ENCODE measurements at regions not wholly inside any gene's neighbourhood (a gene's known extent, or its start where the extent isn't known, plus 50 kb on each side); places are given as distances from the start of the nearest gene placed in this dataset.

DNA sequence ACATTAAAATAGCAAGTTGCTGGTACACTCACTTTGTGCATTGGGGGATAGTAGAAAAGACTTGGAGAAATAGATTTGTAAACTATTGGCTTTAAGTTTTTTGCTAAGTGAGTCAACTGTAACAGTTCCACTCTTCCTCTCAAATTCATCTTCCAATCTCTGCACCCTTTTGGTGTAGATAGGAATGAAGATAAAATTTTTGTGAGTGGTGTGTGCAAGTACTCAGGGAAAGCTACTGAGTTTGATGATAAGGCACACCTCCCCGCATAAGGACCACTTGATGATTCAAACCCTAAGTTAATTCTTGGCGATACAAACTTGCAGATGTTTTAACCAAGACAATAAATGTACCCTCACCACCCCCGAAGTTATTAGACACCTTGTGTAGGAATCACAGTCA is 168.3 kb upstream of the SLITRK1 start:
- no peaks in the 10 kb centered on the region for H3K9me3 Mint-ChIP-seq
- no peaks in the 10 kb centered on the region for H3K27me3 Mint-ChIP-seq (ENCODE audit: low read depth)
- no peaks in the 10 kb centered on the region for H3K4me1 Mint-ChIP-seq (ENCODE audit: low read depth)
- H3K4me3 Mint-ChIP-seq, result no peak overlapping the region
- DNase-seq (ENCODE audit: low spot score), result no peak
- no peaks in the 10 kb centered on the region for H3K36me3 Mint-ChIP-seq (ENCODE audit: low read depth)
- H3K27ac Mint-ChIP-seq, result no peak overlapping the region

DNA sequence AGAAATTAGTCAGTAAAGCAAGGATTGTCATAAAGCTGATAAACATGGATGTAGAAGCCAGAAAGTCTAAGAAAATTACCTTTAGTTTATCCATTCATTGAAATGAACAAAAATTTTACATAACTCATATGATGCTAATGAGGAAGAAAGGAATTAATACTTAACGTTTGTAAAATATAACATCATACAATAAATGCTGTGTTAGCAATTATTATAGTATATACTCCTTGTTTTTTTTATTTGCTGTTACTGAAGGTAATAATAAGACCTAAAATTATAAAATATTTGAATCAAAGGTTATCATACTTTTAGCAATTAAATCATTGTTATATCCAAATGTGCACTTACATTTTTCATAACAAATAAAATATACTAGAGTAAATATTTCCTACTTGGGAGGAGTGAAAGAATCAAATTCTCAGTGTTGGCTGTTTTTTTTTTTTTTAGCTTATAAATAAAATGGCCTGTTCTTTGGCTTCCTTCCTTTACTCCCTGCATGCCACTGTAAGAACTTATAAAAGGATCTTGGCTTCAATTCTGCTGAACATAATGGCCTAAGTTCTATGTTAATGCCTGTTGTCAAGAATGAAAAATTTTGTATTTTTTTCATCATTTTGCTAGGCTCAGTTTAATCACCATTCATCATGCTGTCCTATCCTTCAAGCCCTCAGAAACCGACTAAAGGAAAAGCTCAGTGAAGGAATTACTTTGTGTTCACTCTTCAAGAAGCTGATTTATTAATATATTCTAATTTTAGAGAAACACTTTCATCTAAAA is 167.4 kb upstream of the SLITRK1 start:
- no peaks in the 10 kb centered on the region for H3K27me3 Mint-ChIP-seq (ENCODE audit: low read depth)
- DNase-seq (ENCODE audit: low spot score), result no peak
- no peaks in the 10 kb centered on the region for H3K4me1 Mint-ChIP-seq (ENCODE audit: low read depth)
- H3K36me3 Mint-ChIP-seq (ENCODE audit: low read depth), result no peaks in the 10 kb centered on the region
- no peaks in the 10 kb centered on the region for H3K9me3 Mint-ChIP-seq
- H3K4me3 Mint-ChIP-seq, result no peak overlapping the region
- H3K27ac Mint-ChIP-seq, result no peak overlapping the region

DNA sequence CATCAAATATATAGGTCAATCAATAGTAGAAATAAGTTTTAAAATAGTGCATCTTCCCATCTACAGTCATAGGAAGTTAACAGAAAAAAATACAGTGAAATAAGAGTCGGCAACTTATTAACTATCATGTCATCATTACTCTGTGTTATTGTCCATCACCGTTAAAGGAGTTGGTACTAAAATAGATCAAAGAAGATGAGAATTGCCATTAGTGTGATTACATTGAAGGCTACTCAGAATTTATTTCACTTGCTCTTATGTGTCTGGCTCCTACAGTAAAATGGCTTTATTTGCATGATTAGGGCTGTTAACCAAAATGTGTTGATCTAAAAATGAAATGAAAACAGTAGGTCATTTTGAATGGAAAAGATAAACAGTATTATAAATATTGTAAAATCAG is 162.5 kb upstream of the SLITRK1 start:
- Mint-ChIP-seq H3K4me3 (no peak overlapping the region), H3K27me3 (ENCODE audit: low read depth) (no peaks in the 10 kb centered on the region), H3K9me3 (no peaks in the 10 kb centered on the region), H3K36me3 (ENCODE audit: low read depth) (no peaks in the 10 kb centered on the region), H3K27ac (no peak overlapping the region), H3K4me1 (ENCODE audit: low read depth) (no peaks in the 10 kb centered on the region)
- no peak for DNase-seq (ENCODE audit: low spot score)

- H3K4me3 Mint-ChIP-seq, result no peak overlapping the region
- no peaks in the 10 kb centered on the region for H3K36me3 Mint-ChIP-seq (ENCODE audit: low read depth)
- peaks cover 9% of the 10 kb centered on the region for H3K9me3 Mint-ChIP-seq
- H3K27me3 Mint-ChIP-seq (ENCODE audit: low read depth), result no peaks in the 10 kb centered on the region
- DNase-seq (ENCODE audit: low spot score), result no peak
- peaks cover 2% of the 10 kb centered on the region for H3K4me1 Mint-ChIP-seq (ENCODE audit: low read depth)
- H3K27ac Mint-ChIP-seq, result no peak overlapping the region
Observed at GRCh38 chr13:84038001-84038400, 155.7 kb upstream of the SLITRK1 start.

- Mint-ChIP-seq H3K9me3 (peaks cover 15% of the 10 kb centered on the region), H3K36me3 (ENCODE audit: low read depth) (no peaks in the 10 kb centered on the region), H3K4me3 (no peak overlapping the region), H3K4me1 (ENCODE audit: low read depth) (no peaks in the 10 kb centered on the region), H3K27me3 (ENCODE audit: low read depth) (no peaks in the 10 kb centered on the region), H3K27ac (no peak overlapping the region)
- no peak for DNase-seq (ENCODE audit: low spot score)
Observed at GRCh38 chr13:84032116-84032515, 149.8 kb upstream of the SLITRK1 start.

- DNase-seq (ENCODE audit: low spot score), result no peak
- Mint-ChIP-seq H3K9me3 (peaks cover 9% of the 10 kb centered on the region), H3K27me3 (ENCODE audit: low read depth) (no peaks in the 10 kb centered on the region), H3K4me3 (no peak overlapping the region), H3K36me3 (ENCODE audit: low read depth) (no peaks in the 10 kb centered on the region), H3K4me1 (ENCODE audit: low read depth) (no peaks in the 10 kb centered on the region), H3K27ac (no peak overlapping the region)
Observed at GRCh38 chr13:84031120-84031519, 148.8 kb upstream of the SLITRK1 start.

DNA sequence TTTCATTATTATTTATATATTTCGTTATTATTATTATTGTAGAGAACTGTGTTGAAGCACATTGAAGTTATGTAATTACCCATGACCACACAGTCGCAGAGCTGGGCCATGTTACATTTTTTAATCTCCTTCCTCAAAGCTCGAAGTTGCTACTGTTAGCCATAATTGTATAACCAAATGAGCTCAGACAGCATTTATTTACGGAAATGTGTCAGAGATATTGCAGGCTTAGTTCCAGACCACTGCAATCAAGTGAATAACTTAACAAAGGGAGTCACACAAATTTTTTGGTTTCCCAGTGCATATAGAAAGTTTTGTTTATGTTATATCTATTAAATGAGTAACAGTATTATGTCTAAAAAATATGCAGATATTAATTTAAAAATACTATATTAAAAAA is 147.1 kb upstream of the SLITRK1 start:
- H3K4me1 Mint-ChIP-seq (ENCODE audit: low read depth), result no peaks in the 10 kb centered on the region
- H3K36me3 Mint-ChIP-seq (ENCODE audit: low read depth), result no peaks in the 10 kb centered on the region
- peaks cover 9% of the 10 kb centered on the region for H3K9me3 Mint-ChIP-seq
- DNase-seq (ENCODE audit: low spot score), result no peak
- no peak overlapping the region for H3K4me3 Mint-ChIP-seq
- no peak overlapping the region for H3K27ac Mint-ChIP-seq
- H3K27me3 Mint-ChIP-seq (ENCODE audit: low read depth), result no peaks in the 10 kb centered on the region

DNA sequence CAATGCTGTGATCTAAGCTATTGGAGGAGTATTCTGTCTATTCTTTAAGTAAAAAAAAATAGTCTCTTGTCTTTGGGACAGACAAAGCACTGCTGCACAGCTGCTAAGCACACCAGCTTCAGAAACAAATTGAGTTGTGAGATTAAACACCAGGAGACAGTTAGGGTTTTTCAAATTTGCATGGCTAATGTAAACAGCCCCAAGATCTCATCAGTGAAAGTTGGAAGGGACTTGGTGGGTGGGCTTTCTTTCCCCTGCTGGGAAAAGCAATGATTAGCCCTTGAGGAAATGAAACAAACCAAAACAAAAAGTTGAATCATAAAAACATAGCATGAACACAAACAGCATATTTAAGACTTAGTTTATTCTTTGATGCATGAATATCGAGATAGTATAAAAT is 143.6 kb upstream of the SLITRK1 start:
- DNase-seq (ENCODE audit: low spot score), result no peak
- no peak overlapping the region for H3K27ac Mint-ChIP-seq
- H3K36me3 Mint-ChIP-seq (ENCODE audit: low read depth), result no peaks in the 10 kb centered on the region
- H3K27me3 Mint-ChIP-seq (ENCODE audit: low read depth), result no peaks in the 10 kb centered on the region
- no peak overlapping the region for H3K4me3 Mint-ChIP-seq
- H3K9me3 Mint-ChIP-seq, result peaks cover 4% of the 10 kb centered on the region
- H3K4me1 Mint-ChIP-seq (ENCODE audit: low read depth), result no peaks in the 10 kb centered on the region

GRCh38 chr13:83996415-83996814 is 114.1 kb upstream of the SLITRK1 start:
- H3K27ac Mint-ChIP-seq, result no peak overlapping the region
- no peaks in the 10 kb centered on the region for H3K27me3 Mint-ChIP-seq (ENCODE audit: low read depth)
- no peaks in the 10 kb centered on the region for H3K4me1 Mint-ChIP-seq (ENCODE audit: low read depth)
- peaks cover 3% of the 10 kb centered on the region for H3K9me3 Mint-ChIP-seq
- no peak overlapping the region for H3K4me3 Mint-ChIP-seq
- no peak for DNase-seq (ENCODE audit: low spot score)
- H3K36me3 Mint-ChIP-seq (ENCODE audit: low read depth), result no peaks in the 10 kb centered on the region

- no peaks in the 10 kb centered on the region for H3K9me3 Mint-ChIP-seq
- no peak for DNase-seq (ENCODE audit: low spot score)
- H3K4me3 Mint-ChIP-seq, result no peak overlapping the region
- no peak overlapping the region for H3K27ac Mint-ChIP-seq
- H3K4me1 Mint-ChIP-seq (ENCODE audit: low read depth), result no peaks in the 10 kb centered on the region
- no peaks in the 10 kb centered on the region for H3K36me3 Mint-ChIP-seq (ENCODE audit: low read depth)
- H3K27me3 Mint-ChIP-seq (ENCODE audit: low read depth), result no peaks in the 10 kb centered on the region
Observed at GRCh38 chr13:83995930-83996329, 113.7 kb upstream of the SLITRK1 start.

- Mint-ChIP-seq H3K36me3 (ENCODE audit: low read depth) (no peaks in the 10 kb centered on the region), H3K27me3 (ENCODE audit: low read depth) (no peaks in the 10 kb centered on the region), H3K4me3 (no peak overlapping the region), H3K4me1 (ENCODE audit: low read depth) (no peaks in the 10 kb centered on the region), H3K9me3 (no peaks in the 10 kb centered on the region), H3K27ac (no peak overlapping the region)
- no peak for DNase-seq (ENCODE audit: low spot score)
Observed at GRCh38 chr13:83992566-83993358, 110.5 kb upstream of the SLITRK1 start.

DNA sequence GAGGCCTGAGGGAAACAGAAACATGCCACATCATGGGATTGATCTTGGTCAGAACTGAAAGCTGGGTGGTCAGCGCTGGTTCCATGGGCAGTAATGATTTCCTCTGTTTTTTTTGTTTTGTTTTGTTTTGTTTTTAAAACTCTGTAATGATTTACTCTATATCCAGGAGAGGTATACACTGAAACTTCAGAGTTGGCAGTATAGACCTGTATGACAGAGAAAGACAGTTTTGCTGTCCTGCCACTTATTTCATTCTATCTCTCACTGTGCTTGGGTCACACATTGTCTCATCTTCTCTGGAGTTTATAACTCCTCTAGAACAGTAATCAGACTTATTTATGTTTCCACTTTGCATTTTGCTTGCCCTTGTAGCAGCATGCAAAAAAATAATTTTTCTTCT is 105.1 kb upstream of the SLITRK1 start:
- DNase-seq (ENCODE audit: low spot score), result no peak
- Mint-ChIP-seq H3K27me3 (ENCODE audit: low read depth) (no peaks in the 10 kb centered on the region), H3K27ac (no peak overlapping the region), H3K4me1 (ENCODE audit: low read depth) (no peaks in the 10 kb centered on the region), H3K4me3 (no peak overlapping the region), H3K36me3 (ENCODE audit: low read depth) (no peaks in the 10 kb centered on the region), H3K9me3 (peaks cover 14% of the 10 kb centered on the region)

- Mint-ChIP-seq H3K27me3 (ENCODE audit: low read depth) (no peaks in the 10 kb centered on the region), H3K36me3 (ENCODE audit: low read depth) (no peaks in the 10 kb centered on the region), H3K27ac (no peak overlapping the region)
Observed at GRCh38 chr13:83984793-83985192, 102.5 kb upstream of the SLITRK1 start.

DNA sequence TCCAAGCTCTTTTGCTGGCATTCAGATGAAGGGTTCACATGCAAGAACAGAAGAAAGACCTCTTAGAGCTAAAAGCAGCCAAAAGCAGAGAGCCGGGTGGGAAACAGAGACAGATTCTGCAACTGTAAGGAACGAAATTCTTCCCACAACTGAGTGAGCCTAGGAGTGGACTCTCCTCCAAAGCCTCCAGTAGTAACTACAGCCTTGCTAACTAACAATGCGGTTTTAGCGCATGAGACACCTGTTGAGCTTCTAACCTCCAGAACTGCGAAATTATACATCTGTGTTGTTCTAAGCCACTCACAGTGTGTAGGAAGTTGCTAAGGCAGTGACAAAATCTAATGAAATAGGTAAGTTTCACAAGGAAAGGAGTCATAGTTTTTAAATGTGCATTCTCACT is 98.1 kb upstream of the SLITRK1 start:
- Mint-ChIP-seq H3K9me3 (peaks cover 2% of the 10 kb centered on the region), H3K27me3 (ENCODE audit: low read depth) (no peaks in the 10 kb centered on the region), H3K36me3 (ENCODE audit: low read depth) (no peaks in the 10 kb centered on the region), H3K4me1 (ENCODE audit: low read depth) (no peaks in the 10 kb centered on the region), H3K27ac (no peak overlapping the region), H3K4me3 (no peak overlapping the region)
- no peak for DNase-seq (ENCODE audit: low spot score)

More at GRCh38 chr13:83984793-83985192, 102.5 kb upstream of the SLITRK1 start:
- Mint-ChIP-seq H3K4me3 (no peak overlapping the region), H3K9me3 (peaks cover 14% of the 10 kb centered on the region), H3K4me1 (ENCODE audit: low read depth) (no peaks in the 10 kb centered on the region)
- DNase-seq (ENCODE audit: low spot score), result no peak
